ENCODE measurements at regions not wholly inside any gene's neighbourhood (a gene's known extent, or its start where the extent isn't known, plus 50 kb on each side); places are given as distances from the start of the nearest gene placed in this dataset.

GRCh38 chr17:72184805-72185204 lies 64.0 kb downstream of the SOX9 start:
- H4K20me1 ChIP-seq (replicated peaks; ENCODE audit: insufficient read depth), result no peaks in the 10 kb centered on the region
- ATAC-seq (no peak), DNase-seq (ENCODE audit: low spot score) (no peak)
- H2AFZ ChIP-seq, result no peak overlapping the region
- H3K4me3 ChIP-seq, result no peak overlapping the region
- H3K36me3 ChIP-seq (ENCODE audit: insufficient read depth), result no peaks in the 10 kb centered on the region
- TF ChIP-seq EZH2 (IDR thresholded peaks at IDR 0.05; ENCODE audit: low read depth, unreplicated experiment) (no peak), REST (IDR thresholded peaks at IDR 0.05; ENCODE audit: unreplicated experiment) (no peak), CREB1 (CRISPR knock-in tag; IDR thresholded peaks at IDR 0.05; ENCODE audit: low read depth) (no peak), NANOG (IDR thresholded peaks at IDR 0.05; ENCODE audit: borderline replicate concordance) (no peak), EZH2phosphoT487 (IDR thresholded peaks at IDR 0.05; ENCODE audit: unreplicated experiment) (no peak), ZNF114 (CRISPR knock-in tag; IDR thresholded peaks at IDR 0.05) (no peak)
- peaks cover 24% of the 10 kb centered on the region for H3K9me2 ChIP-seq (ENCODE audit: insufficient read depth)
- no peaks in the 10 kb centered on the region for H3K27me3 ChIP-seq (ENCODE audit: insufficient read depth)
- H3K4me2 ChIP-seq, result no peak overlapping the region
- H3K4me1 Mint-ChIP-seq, result peaks cover 17% of the 10 kb centered on the region
- H3F3A ChIP-seq (replicated peaks; ENCODE audit: low read depth), result no peaks in the 10 kb centered on the region
- no peaks in the 10 kb centered on the region for H3K36me3 Mint-ChIP-seq (ENCODE audit: low read depth)
- H3K79me2 ChIP-seq (replicated peaks; ENCODE audit: insufficient read depth), result no peaks in the 10 kb centered on the region
- peaks cover 8% of the 10 kb centered on the region for H3K27me3 Mint-ChIP-seq (ENCODE audit: insufficient read depth, low read depth, poor library complexity)
- H3K4me3 Mint-ChIP-seq, result no peak overlapping the region
- H3K9me3 Mint-ChIP-seq, result no peaks in the 10 kb centered on the region
- H3K27ac ChIP-seq (ENCODE audit: low read depth), result no peak overlapping the region
- no peak overlapping the region for H3K27ac Mint-ChIP-seq
- peaks cover 27% of the 10 kb centered on the region for H3K4me1 ChIP-seq (ENCODE audit: insufficient read depth)

DNA sequence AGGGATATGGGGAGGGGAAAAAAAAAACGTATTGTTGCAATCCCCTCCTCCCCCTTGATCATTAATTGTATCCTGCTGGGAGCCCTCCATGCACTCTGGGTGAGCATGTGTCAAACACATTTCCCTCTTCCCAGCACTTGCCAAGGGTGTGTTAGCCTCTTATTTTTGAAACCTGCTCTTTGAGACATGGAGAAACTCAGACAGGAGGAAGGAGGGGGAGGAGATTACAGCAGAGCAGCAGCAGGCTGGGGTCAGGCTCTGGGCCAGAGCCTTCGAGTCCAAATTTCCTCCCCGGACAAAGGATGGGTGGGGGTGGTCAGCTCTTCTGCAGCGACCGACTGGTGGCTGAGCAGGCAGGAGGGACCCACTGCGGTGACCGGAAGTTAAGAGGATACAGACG lies 64.7 kb downstream of the SOX9 start:
- Histone ChIP-seq H3F3A (replicated peaks; ENCODE audit: low read depth) (no peaks in the 10 kb centered on the region), H3K9me2 (ENCODE audit: insufficient read depth) (peaks cover 23% of the 10 kb centered on the region), H3K79me2 (replicated peaks; ENCODE audit: insufficient read depth) (no peaks in the 10 kb centered on the region), H2AFZ (0 out of 2 replicates have a peak overlapping the region, but pooled peaks have one; percentile 38), H3K4me1 (ENCODE audit: insufficient read depth) (peaks cover 27% of the 10 kb centered on the region), H3K27ac (ENCODE audit: low read depth) (no peak overlapping the region), H3K27me3 (ENCODE audit: insufficient read depth) (no peaks in the 10 kb centered on the region), H3K4me3 (no peak overlapping the region), H3K36me3 (ENCODE audit: insufficient read depth) (no peaks in the 10 kb centered on the region), H4K20me1 (replicated peaks; ENCODE audit: insufficient read depth) (no peaks in the 10 kb centered on the region), H3K4me2 (no peak overlapping the region)
- H3K27ac Mint-ChIP-seq, result no peak overlapping the region
- no peaks in the 10 kb centered on the region for H3K36me3 Mint-ChIP-seq (ENCODE audit: low read depth)
- DNase-seq (ENCODE audit: low spot score) (no peak), ATAC-seq (no peak)
- H3K27me3 Mint-ChIP-seq (ENCODE audit: insufficient read depth, low read depth, poor library complexity), result peaks cover 8% of the 10 kb centered on the region
- H3K4me3 Mint-ChIP-seq, result no peak overlapping the region
- peaks cover 17% of the 10 kb centered on the region for H3K4me1 Mint-ChIP-seq
- H3K9me3 Mint-ChIP-seq, result no peaks in the 10 kb centered on the region
- no peak for TF ChIP-seq ZNF331 (CRISPR knock-in tag; IDR thresholded peaks at IDR 0.05; ENCODE audit: low read depth)
- no peak for TF ChIP-seq EZH2 (IDR thresholded peaks at IDR 0.05; ENCODE audit: low read depth, unreplicated experiment)
- TF ChIP-seq REST (IDR thresholded peaks at IDR 0.05; ENCODE audit: unreplicated experiment), result no peak
- no peak for TF ChIP-seq CTCF (conservative IDR thresholded peaks at IDR 0.05; ENCODE audit: low read depth in 2 of 2)
- TF ChIP-seq, protein P1, sequence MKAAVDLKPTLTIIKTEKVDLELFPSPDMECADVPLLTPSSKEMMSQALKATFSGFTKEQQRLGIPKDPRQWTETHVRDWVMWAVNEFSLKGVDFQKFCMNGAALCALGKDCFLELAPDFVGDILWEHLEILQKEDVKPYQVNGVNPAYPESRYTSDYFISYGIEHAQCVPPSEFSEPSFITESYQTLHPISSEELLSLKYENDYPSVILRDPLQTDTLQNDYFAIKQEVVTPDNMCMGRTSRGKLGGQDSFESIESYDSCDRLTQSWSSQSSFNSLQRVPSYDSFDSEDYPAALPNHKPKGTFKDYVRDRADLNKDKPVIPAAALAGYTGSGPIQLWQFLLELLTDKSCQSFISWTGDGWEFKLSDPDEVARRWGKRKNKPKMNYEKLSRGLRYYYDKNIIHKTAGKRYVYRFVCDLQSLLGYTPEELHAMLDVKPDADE (IDR thresholded peaks at IDR 0.05), result no peak
- no peak for TF ChIP-seq NANOG (IDR thresholded peaks at IDR 0.05; ENCODE audit: borderline replicate concordance)
- no peak for TF ChIP-seq JUNB (IDR thresholded peaks at IDR 0.05; ENCODE audit: unreplicated experiment)
- no peak for TF ChIP-seq CREB1 (CRISPR knock-in tag; IDR thresholded peaks at IDR 0.05; ENCODE audit: low read depth)

Measured in GM23338 (cell line).